DMS 273 (cell line): ENCODE measurements at regions not wholly inside any gene's neighbourhood (a gene's known extent, or its start where the extent isn't known, plus 50 kb on each side); places are given as distances from the start of the nearest gene placed in this dataset.

Experiments
- DNase-seq: peaks from one replicate; lab custom pipeline; 2025; ENCODE audit not compliant: unreplicated experiment; lab: John Stamatoyannopoulos, UW

DNA sequence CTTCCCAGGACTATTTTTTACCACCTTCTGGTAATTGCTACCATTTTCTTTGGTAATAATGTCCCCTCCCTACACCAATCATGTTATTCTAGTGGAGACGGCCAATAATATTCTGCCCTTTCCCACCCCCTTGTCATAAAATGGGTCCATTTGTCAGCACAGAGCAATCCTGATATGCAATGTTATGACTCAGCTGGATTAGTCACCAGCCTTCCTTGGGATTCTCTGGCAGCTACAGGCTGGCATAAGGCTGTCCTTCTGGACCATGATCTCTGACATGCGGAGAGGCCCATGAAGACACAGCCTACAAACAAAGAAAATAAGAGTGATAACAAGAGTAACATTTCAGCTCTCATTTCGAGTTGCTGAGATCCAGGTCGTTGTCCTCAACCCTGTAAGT lies 222.0 kb upstream of the CPNE8 start:
- DNase-seq, result no peak

DNA sequence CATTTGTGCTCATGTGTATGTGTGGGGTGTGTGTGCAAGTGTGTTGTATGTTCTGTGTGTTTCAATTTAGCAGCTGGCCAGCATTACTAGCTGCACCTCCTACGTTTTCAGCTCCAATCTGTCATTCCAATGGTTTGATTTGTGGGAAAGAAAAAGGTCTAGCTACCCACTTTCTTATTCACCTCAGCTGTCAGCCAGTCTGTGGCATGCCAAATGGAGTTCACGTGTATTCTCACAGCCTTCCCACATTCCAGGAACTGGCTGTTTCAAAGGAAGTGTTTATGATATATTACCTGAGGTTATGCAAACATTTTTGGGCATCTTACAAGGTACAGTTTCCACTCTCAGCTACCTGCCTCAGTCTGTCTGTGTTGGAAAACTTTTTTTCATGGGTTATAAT lies 220.2 kb upstream of the CPNE8 start:
- DNase-seq, result no peak

DNA sequence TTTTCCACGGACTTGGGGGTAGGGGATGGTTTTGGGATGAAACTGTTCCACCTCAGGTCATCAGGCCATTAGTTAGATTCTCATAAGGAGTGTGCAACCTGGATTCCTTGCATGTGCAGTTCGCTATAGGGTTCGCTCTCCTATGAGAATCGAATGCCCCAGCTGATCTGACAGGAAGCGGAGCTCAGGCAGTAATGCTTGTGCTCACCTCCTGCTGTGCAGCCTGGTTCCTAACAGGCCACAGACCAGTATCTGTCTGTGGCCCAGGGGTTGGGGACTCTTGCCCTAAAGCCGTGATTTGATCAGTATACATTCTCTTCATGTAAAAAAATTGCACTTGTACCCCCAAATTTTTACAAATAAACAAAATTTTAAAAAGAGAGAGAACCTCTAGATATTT lies 219.4 kb upstream of the CPNE8 start:
- no peak for DNase-seq

DNA sequence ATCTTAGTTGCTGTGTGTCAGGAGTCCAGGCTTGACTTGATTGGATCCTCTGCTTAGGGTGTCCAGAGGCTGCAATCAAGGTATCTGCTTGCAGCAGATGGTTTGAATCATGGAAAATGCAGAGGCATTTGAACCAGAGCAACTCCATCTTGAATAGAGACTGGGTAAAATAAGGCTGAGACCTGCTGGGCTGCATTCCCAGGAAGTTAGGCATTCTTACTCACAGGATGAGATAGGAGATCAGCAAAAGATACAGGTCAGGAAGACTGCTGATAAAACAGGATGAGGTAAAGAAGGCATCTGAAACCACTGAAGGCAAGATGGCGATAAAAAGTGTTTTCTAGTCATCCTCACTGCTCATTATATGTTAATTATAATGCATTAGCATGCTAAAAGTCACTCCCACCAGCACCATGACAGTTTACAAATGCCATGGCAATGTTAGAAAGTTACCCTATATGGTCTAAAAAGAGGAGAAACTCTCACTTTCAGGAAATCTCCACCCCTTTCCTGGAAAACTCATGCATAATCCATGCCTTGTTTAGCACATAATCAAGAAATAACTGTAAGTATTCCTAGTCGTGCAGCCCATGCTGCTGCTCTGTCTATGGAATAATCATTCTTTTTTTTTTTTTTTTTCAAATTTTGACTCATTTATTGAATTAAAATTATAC lies 218.3 kb upstream of the CPNE8 start:
- DNase-seq, result no peak

DNA sequence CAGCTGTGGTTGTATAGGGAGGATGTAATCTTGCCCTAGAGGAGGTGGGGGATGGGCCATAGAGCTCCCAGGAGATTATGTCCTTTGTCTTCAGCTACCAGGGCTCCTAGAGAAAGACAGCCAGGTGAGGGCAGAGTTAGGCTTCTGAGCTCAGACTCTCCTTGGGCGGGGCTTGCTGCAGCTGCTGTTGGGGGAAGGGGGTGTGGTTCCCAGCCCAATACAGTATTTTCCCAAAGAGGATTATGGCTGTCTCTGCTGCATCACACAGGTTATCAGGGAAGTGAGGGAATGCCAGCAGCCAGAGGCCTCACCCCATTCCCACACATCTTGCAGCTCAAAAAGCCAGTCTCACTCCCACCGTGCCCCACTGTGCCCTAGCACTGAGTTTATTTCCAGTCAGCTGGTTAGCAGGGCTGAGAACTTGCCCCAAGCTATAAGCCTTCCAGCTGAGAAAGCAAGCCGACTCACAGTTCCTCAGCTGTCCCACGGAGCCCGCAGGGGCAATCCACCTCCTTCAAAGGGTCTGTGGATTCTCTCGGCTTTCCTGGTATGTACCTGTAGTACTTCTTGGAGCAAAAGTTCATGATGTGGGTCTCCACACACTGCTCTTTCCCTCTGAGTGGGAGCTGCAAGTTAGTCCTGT lies 217.3 kb upstream of the CPNE8 start:
- no peak for DNase-seq

DNA sequence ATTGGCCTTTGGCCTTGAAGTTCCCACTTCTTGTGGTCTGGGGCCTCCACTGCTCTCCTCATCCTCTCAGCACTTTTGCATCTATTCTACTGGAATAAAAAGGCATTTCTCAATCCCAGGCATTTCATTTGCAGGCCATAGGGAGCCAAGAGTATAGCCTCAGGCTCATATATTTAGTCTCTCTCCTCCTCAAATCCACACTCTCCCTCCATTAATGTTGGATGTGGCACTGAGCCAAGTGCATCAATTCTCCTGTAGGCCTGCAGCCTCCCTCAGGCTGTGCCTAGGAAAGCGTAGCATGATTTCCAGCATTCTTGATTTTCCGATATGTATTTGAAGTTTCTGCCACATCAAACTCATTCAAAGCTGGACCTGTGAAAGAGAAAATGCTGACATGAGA lies 211.5 kb upstream of the CPNE8 start:
- DNase-seq, result no peak

DNA sequence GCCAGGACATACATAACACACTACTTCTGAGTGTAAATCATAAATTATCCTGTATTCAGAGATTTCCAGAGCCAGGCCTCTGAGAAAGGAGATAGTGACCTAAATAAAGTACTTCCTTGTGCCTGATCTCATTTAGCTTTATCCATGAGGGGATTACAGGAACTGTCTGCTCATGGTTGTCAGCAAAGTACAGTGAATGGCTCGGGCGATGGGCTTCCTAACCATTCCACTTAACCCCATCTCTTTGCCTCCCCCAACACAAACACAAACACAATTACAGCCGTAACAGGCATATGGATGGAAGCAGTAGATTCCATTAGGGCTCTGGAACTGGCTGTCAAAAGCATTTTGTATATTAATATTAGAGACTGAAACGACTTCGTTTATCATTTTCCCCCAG lies 206.7 kb upstream of the CPNE8 start:
- DNase-seq, result no peak

DNA sequence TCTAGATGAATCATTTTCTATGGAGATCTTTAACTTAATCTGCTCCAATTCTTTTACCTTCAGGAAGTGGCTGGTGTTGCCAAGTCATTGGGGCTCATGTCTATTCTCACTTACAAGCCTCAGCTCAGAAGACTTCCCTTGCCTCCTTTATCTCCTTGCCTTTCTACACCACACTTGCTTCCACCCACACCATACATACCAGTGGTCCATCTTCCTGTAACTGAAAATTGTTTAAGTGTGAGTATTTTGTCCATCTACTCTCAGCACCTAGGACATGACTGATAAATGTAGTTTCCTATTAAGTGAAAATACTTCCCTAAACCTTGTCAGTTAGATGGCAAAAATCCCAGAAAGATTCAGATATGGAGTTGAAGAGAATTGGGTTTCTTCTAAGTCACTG lies 199.7 kb upstream of the CPNE8 start:
- no peak for DNase-seq

DNA sequence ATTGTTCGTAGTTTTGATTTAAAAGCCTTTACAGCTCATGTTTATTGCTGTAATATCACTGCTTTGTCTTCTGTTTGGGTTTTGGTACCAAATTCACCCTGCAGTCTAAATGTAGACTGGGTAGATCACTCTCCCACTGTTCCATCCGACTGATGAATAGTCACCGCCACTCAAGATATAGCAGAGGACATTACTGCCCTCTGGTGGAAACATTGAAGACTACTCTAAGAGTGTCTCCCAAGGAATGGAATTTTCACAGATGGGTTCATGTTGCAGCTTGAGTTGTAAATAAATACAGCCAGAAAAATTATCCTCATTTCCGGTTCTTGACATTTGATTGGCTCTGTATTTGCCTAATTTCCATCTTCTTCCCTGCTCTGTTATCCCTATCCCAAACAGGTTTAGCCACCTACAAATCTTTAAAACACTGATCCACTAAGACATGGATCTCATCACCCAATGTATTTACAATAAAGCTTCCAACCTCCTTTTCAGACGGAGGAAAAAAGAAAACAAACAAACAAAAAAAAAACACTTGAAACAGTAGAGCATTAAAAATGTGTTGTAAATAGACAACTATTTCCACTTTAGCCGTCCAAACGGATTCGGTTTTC lies 198.3 kb upstream of the CPNE8 start:
- peak; percentile 61 for DNase-seq

DNA sequence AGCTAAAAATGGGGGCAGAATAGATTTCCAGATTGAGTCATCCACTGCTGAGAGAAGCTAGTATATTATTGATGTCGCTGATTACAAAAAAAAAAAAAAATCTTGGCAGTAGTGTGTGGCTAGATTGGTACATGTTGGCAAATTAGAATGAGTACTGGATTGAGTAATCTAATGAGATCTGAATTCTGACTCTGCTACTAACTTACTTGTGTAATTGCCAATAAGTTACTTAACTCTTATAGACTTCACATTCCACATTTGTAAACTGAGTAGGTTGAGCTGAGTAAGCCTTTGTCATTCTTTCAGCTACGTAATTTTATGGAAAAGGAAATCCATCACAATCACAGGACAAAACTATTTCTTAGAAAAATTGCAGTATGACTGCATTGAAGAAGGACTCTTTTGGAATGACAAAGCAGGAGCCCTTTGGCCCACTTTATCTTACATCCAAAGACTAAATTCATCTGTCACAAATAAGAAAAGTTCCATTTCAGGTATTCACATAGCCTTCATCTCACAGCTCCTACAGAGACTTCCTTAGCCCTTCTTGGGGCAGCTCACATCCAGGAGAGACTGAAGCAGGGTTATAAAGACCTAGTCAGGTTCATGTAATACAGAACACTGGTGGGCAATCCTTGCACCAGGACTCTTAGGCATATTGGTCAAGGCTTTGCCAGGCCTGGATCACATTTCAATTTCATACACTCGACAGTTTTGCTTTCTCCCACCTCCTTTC lies 197.3 kb upstream of the CPNE8 start:
- no peak for DNase-seq

DNA sequence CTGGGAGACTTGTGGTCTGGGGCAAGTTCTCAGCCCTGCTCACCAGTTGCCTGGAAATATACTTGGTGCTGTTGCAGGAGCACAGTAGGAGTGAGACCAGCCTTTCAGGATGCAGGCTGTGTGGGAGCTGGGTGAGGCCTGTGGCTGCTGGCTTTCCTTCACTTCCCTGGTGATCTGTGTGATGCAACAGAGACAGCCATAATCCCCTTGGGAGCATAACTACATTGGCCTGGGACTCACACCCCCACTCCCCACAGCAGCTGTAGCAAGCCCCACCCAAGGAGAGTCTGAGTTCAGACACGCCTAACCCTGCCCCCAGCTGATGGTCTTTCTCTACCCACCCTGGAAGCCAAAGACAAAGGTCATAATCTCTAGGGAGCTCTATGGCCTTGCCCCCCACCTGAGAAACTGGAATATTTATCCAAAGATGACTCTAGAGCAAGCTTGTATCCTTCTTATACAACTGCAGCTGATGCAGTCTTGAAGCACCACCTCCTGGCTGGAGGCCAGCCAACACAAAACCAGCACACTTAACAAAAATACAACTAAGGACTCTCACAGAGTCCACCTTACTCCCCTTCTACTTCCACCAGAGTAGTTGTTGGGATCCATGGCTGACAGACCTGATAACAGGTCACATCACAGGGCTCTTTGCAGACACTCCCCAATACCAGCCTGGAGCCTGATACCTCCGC lies 190.4 kb upstream of the CPNE8 start:
- no peak for DNase-seq

DNA sequence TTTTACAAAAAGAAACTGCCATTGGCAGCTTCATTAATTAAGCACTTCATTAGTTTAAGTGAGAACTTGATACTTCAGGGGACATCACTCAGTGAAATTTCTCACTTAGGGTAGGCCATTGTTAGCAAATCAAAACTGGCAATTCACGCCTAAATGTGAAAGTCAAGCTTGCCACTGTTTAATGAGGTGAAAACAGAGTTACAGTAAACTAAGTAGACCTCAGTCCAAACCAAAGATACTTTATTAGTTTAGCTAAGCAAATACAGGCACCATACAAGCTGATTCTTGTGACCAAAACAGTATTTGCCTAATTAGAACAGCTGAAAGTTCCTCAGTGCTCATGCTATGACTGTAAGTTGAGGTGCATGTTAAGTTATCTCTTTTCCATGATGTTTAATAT lies 176.5 kb upstream of the CPNE8 start:
- no peak for DNase-seq

DNA sequence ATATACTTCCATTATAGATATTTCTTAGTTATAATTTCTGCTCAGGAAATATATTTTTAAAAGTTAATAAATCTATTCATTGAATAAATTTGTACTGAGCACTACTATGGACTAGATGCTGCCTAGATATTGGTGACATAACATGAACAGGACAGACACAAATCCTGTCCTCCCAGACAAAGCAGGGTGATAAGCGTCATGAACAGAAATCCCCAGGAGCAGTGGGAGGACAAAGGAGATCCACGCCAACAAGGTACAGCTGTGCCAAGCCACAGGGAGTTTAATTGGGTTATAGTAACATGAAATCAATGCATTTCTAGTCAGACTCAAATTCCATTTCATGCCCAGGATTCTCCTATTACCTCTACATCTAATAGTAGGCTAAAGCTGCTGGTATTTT lies 171.8 kb upstream of the CPNE8 start:
- no peak for DNase-seq

DNA sequence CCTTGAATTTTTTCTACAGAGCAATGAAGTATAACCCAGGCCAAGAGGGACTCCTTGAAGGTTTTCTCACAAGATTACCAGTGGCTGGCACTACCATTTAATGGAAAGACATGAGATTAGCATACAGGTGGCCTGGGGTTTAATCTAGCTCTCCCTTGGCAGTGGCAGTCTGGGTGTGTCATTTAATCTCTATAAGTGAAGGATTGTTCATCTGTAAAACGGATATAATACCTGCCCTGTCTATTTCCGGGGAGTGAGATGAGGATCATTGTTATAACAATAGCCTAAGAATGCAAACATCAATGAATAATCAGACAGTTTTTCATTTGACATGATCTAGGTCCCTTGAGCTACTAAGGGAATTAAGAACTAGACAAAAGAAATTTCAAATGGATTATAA lies 168.7 kb upstream of the CPNE8 start:
- DNase-seq, result no peak

DNA sequence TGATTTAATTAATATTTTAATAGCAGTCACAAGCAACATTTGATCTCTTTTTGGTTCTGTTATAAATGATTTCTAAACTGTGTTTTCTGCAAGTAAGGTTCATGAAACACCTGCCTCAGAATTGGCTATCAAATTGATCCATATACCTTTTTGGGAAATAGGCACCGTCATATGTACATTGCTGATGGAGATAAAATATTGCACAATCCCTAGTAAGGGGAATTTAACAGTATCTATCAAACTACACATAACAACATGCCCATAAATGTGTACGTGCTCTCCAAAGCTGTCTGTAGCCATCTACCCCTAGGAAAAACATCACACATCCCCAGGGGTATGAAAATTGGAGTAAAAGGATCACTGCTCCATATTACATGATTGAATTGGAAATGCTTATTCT lies 167.3 kb upstream of the CPNE8 start:
- no peak for DNase-seq

DNA sequence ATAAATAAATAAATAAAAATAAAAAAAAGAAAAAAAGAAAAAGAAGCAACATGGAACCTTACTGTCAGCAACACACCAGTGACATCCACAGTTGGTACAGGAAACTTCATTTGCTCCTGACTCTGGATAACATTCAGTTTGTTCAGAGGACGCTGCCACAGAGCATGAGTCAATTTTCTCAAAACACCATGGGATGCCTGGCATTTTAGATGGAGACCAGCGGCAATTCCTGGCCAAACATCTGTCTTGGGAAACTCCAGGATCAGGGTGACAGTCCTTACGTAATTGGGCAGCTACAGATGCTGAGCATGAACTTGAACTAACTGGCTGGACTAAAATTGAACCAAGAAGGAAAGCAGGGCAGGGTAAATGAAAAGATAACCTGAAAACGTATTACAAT lies 166.2 kb upstream of the CPNE8 start:
- DNase-seq, result no peak

DNA sequence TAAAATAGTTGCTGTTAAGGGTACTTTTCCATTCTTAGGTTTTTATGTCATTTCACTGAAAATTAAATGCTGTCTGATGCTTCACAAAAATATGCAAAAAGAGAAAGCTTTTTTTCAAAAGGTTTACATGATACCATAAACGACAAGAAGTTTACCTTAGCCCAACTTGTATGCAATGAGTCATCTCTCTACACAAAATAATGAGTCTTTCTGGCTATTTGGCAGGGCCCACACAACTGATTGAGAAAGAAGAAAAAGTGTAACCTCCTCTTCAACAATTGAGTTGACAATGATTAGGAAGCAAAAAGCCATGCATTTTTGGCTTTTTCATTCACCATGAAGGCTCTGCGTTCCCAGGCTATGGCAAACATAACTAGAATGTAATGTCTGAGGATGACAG lies 165.4 kb upstream of the CPNE8 start:
- no peak for DNase-seq

DNA sequence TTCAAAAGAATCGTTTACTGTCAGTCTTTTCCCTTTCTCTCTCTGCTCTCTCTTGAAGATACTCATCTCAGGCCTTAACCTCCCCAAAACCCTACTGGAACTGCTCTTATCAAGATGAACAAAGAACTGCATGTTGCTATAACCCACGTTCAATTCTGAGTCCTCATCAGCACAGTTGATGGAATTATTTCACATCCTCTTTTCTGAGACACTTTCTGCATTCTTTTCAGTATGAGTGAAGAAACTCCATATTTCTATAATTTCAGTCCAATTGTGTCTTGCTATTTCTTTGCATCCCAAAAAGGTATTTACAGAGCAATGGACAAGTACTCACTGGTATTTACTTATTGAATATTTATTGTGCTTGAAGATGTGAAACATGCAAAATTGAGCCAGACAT lies 160.1 kb upstream of the CPNE8 start:
- no peak for DNase-seq

DNA sequence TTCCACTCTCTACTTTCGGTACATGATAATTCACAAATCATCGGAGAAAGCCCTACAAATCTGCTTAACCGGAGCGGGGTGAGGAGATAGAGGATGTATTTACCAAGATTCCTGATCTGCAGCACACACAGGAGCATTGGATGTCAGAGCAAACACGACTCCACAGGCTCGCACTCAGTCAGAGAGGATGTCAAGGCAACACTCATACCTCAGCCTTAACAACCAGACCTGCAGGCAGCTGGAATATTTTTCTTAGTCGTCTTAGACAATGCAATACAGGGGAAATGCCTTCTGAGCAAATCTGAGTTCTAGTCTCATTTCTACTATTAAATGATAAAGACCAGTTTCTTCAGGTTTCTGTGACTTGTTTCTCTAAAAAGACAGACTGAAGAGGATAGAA lies 159.3 kb upstream of the CPNE8 start:
- no peak for DNase-seq

DNA sequence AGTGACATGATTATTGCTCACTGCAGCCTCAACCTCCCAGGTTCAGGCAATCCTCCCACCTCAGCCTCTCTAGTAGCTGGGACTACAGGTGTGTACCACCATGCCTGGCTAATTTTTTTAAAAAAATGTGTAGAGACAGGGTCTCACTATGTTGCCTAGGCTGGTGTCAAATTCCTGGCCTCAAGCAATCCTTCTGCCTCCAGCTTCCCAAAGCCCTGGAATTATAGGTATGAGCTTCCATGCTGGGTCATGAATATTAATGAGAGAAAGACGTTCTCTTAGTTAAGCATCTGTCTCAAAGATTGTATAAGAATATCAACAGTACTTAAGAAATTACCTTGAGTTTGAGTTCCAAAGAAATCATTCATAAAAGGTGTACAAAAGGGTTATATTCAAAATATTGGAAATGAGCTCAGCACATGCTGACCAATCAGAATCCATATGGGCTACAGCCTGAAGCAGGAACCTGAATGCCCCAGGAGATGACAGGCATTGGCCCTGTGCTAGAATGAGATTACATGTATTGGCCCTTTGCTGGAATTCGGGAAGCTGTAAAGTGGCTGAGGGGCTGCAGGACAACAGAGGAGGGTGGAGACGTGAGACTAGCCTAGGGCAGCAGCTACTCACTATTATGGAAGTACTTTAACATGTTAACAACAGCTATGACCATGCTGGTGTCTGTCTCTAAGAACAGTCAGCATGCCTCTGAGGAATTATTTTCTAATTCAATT lies 157.0 kb upstream of the CPNE8 start:
- DNase-seq, result no peak

DNA sequence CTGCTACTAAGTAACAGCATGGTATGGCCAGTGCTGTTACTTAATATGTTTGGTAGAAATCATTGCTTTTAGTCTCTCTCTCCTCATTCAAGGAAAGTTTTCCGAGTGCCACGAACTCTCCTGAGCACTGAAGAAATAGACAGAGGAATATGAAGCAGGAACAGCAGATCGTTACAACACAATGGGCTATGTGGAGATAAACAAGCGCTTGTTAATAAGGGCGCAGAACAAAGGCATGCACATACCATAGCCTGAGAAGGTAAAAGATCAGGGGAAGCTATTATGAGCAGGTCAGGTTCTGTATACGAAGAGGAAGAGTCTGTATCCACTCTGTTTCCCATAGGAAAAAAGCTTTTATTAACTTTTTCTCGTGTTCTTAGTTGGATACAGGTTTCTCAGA lies 156.2 kb upstream of the CPNE8 start:
- DNase-seq, result no peak
